CD14-positive monocyte (primary cell): ENCODE measurements at regions not wholly inside any gene's neighbourhood (a gene's known extent, or its start where the extent isn't known, plus 50 kb on each side); places are given as distances from the start of the nearest gene placed in this dataset.

Experiments used
- DNase-seq, 3 donors: peaks; one replicate each; pipeline ENCODE4 v3.0.0-alpha.2; 2011 to 2022
- H2AFZ ChIP-seq: 2 replicates; pipeline ENCODE4 v1.6.0; 2012; ENCODE audit warnings: mild to moderate bottlenecking, low read depth, low read length, inconsistent platforms; ENCODE audit not compliant: insufficient read depth, poor library complexity, severe bottlenecking
- H3K27ac ChIP-seq, 2 donors: 1 replicate in 1 of 2; 2 replicates in 1 of 2; pipeline ENCODE4 v1.5.1; 2012 to 2013; ENCODE audit warnings: low read length in 2 of 2, control low read depth in 1 of 2, inconsistent platforms in 1 of 2, low read depth in 1 of 2, mild to moderate bottlenecking in 1 of 2
- H3K27me3 ChIP-seq, 2 donors: one replicate each; pipeline versions ENCODE4 v1.6.0 to v1.6.1; 2011 to 2013; ENCODE audit warnings: low read length in 2 of 2; ENCODE audit not compliant: control insufficient read depth in 2 of 2, insufficient read depth in 2 of 2
- H3K36me3 ChIP-seq, 2 donors: replicated peaks in 1 of 2; 1 replicate in 1 of 2; 2 replicates in 1 of 2; pipeline versions ENCODE4 v1.5.1 to v1.6.1; 2012 to 2013; ENCODE audit warnings: low read length in 2 of 2, control low read depth in 1 of 2, inconsistent platforms in 1 of 2, mild to moderate bottlenecking in 1 of 2; ENCODE audit not compliant: insufficient read depth in 2 of 2, control insufficient read depth in 1 of 2
- H3K4me1 ChIP-seq, 2 donors: 1 replicate in 1 of 2; 2 replicates in 1 of 2; pipeline versions ENCODE4 v1.5.1 to v1.6.1; 2012 to 2013; ENCODE audit warnings: low read length in 2 of 2, control low read depth in 1 of 2, inconsistent platforms in 1 of 2, mild to moderate bottlenecking in 1 of 2, moderate library complexity in 1 of 2; ENCODE audit not compliant: insufficient read depth in 2 of 2, control insufficient read depth in 1 of 2
- H3K4me2 ChIP-seq: replicated peaks from 2 replicates; pipeline ENCODE3; 2012; ENCODE audit warnings: low read length, moderate library complexity, mild to moderate bottlenecking; ENCODE audit not compliant: poor library complexity, severe bottlenecking; ENCODE audit errors: extremely low read depth
- H3K4me3 ChIP-seq, 3 experiments: fragments of 200-600 bp in 1 of 3; sonication (generic) in 1 of 3; replicated peaks in 1 of 3; 1 replicate in 2 of 3; 2 replicates in 1 of 3; pipeline ENCODE4 v1.5.1; 2011 to 2013; ENCODE audit warnings: low read length in 3 of 3, mild to moderate bottlenecking in 3 of 3, control low read depth in 2 of 3, low read depth in 2 of 3, inconsistent platforms in 1 of 3, moderate library complexity in 1 of 3
- H3K79me2 ChIP-seq: 2 replicates; pipeline ENCODE4 v1.6.0; 2012; ENCODE audit warnings: mild to moderate bottlenecking, control low read depth, inconsistent platforms, low read length, moderate library complexity; ENCODE audit not compliant: insufficient read depth
- H3K9ac ChIP-seq: 2 replicates; pipeline ENCODE4 v1.6.0; 2017; ENCODE audit warnings: low read length, mild to moderate bottlenecking; ENCODE audit not compliant: insufficient read depth, poor library complexity, severe bottlenecking
- H3K9me3 ChIP-seq, 2 donors: replicated peaks in 1 of 2; 1 replicate in 1 of 2; 2 replicates in 1 of 2; pipeline versions ENCODE4 v1.5.1 to v1.6.1; 2012 to 2013; ENCODE audit warnings: low read length in 2 of 2, control low read depth in 1 of 2; ENCODE audit not compliant: control insufficient read depth in 1 of 2, insufficient read depth in 1 of 2
- H4K20me1 ChIP-seq: 2 replicates; pipeline ENCODE4 v1.6.0; 2012; ENCODE audit warnings: mild to moderate bottlenecking, low read length, control low read depth, moderate library complexity; ENCODE audit not compliant: insufficient read depth
- H3K27ac Mint-ChIP-seq, 7 donors: one replicate each; pipeline ENCODE4 v1.8.0; 2020; ENCODE audit warnings: mild to moderate bottlenecking in 7 of 7, mixed read lengths in 7 of 7, moderate library complexity in 6 of 7, inconsistent platforms in 2 of 7
- H3K27me3 Mint-ChIP-seq, 3 donors: one replicate each; pipeline ENCODE4 v1.8.0; 2021 to 2022; ENCODE audit warnings: low read depth in 3 of 3, mild to moderate bottlenecking in 3 of 3, mixed read lengths in 3 of 3, moderate library complexity in 3 of 3, inconsistent platforms in 1 of 3
- H3K36me3 Mint-ChIP-seq, 2 donors: one replicate each; pipeline ENCODE4 v1.8.0; 2020; ENCODE audit warnings: mixed read lengths in 2 of 2, inconsistent platforms in 1 of 2, mild to moderate bottlenecking in 1 of 2
- H3K4me1 Mint-ChIP-seq: one replicate; pipeline ENCODE4 v1.8.0; 2020; ENCODE audit warnings: mild to moderate bottlenecking, mixed read lengths
- H3K4me3 Mint-ChIP-seq, 2 donors: one replicate each; pipeline ENCODE4 v1.8.0; 2020; ENCODE audit warnings: mild to moderate bottlenecking in 2 of 2, mixed read lengths in 2 of 2, moderate library complexity in 1 of 2
- H3K9me3 Mint-ChIP-seq, 7 donors: one replicate each; pipeline ENCODE4 v1.8.0; 2020 to 2022; ENCODE audit warnings: mixed read lengths in 7 of 7, mild to moderate bottlenecking in 6 of 7, moderate library complexity in 6 of 7, inconsistent platforms in 2 of 7
- CTCF ChIP-seq: fragments of 200-600 bp; IDR thresholded peaks from one replicate; pipeline ENCODE4 v1.8.0; 2022; ENCODE audit warnings: antibody characterized with exemption, mild to moderate bottlenecking
- WGBS: methylation state at CpG from one replicate; pipeline ENCODE4 v1.1.5; 2013; ENCODE audit warnings: missing lambda C conversion rate; ENCODE audit not compliant: insufficient coverage; 5-methylcytosine and 5-hydroxymethylcytosine counted together
- intact Hi-C, 2 donors: fragments of 100-400 bp; cut with micrococcal nuclease; formaldehyde crosslinking; loops; one replicate each; pipeline versions ENCODE4 v1.15.0 to v1.15.1; 2023

GRCh38 chr5:41637424-41637823, 127.0 kb upstream of the PLCXD3 start:
- Histone ChIP-seq H3K79me2 (no peaks in the 10 kb centered on the region), H3K36me3 (no peaks in the 10 kb centered on the region), H3K27ac (no peak overlapping the region), H2AFZ (no peak overlapping the region), H4K20me1 (no peaks in the 10 kb centered on the region), H3K4me3 (no peak overlapping the region), H3K4me2 (no peak overlapping the region), H3K4me1 (no peaks in the 10 kb centered on the region), H3K27me3 (no peaks in the 10 kb centered on the region), H3K9ac (no peak overlapping the region), H3K9me3 (no peaks in the 10 kb centered on the region)
- Mint-ChIP-seq H3K4me1 (no peaks in the 10 kb centered on the region), H3K4me3 (no peak overlapping the region), H3K27me3 (peaks cover 0 to 4% (median 1%) of the 10 kb centered on the region in 3 donors), H3K27ac (no peak overlapping the region), H3K36me3 (no peaks in the 10 kb centered on the region), H3K9me3 (peaks cover 0 to 4% (median 0%) of the 10 kb centered on the region in 7 donors)
- intact Hi-C loops, result no loop called here
- 23% methylated on average over 3 of the region's 8 CpGs for WGBS
- no peak for TF ChIP-seq CTCF
- DNase-seq, result no peak

DNA sequence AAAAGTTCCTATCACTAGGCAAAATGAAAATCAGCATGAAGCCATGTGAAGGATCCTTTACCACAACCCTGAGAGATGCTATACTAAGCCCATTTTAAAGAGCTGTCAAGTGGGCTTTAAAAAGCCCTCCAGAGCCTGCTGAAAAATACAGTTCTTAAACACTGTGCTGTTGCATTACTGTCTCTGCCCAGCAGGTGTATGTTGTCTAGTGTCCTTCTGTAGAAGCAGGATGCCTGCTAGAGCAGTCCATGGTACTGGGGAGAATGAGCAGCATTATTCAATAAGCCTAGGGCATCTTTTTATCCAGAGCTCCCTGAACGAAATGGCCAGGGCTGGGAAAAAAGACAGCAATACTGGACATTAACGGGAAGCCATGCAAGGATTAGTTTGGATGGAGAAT, 126.2 kb upstream of the PLCXD3 start:
- no peaks in the 10 kb centered on the region for H3K27me3 ChIP-seq
- DNase-seq, result no peak
- H3K4me3 ChIP-seq, result no peak overlapping the region
- H3K4me1 Mint-ChIP-seq, result no peaks in the 10 kb centered on the region
- no peaks in the 10 kb centered on the region for H3K4me1 ChIP-seq
- no CpG with 5 or more reads among the region's 2 CpGs for WGBS
- peaks cover 0 to 3% (median 1%) of the 10 kb centered on the region in 3 donors for H3K27me3 Mint-ChIP-seq
- no peaks in the 10 kb centered on the region for H3K79me2 ChIP-seq
- no peak overlapping the region for H3K27ac Mint-ChIP-seq
- no peak overlapping the region for H3K4me3 Mint-ChIP-seq
- H3K9me3 Mint-ChIP-seq, result peaks cover 0 to 4% (median 0%) of the 10 kb centered on the region in 7 donors
- H3K9ac ChIP-seq, result no peak overlapping the region
- TF ChIP-seq CTCF, result peak; percentile 16
- no peaks in the 10 kb centered on the region for H3K9me3 ChIP-seq
- no peak overlapping the region for H2AFZ ChIP-seq
- no peaks in the 10 kb centered on the region for H4K20me1 ChIP-seq
- no peak overlapping the region for H3K27ac ChIP-seq
- H3K4me2 ChIP-seq, result no peak overlapping the region
- intact Hi-C loops, result no loop called here
- H3K36me3 Mint-ChIP-seq, result no peaks in the 10 kb centered on the region
- no peaks in the 10 kb centered on the region for H3K36me3 ChIP-seq
